Muscle of leg (tissue), 3 donors: ENCODE measurements at regions not wholly inside any gene's neighbourhood (a gene's known extent, or its start where the extent isn't known, plus 50 kb on each side); places are given as distances from the start of the nearest gene placed in this dataset.

Source experiments
- DNase-seq: peaks from one replicate; pipeline ENCODE4 v3.0.0; 2013
- H3K27ac ChIP-seq: one replicate; pipeline ENCODE4 v1.5.1; 2013; ENCODE audit warnings: mild to moderate bottlenecking, low read length, control low read depth
- H3K27me3 ChIP-seq: one replicate; pipeline ENCODE4 v1.6.1; 2013; ENCODE audit warnings: low read length; ENCODE audit not compliant: control insufficient read depth, insufficient read depth
- H3K36me3 ChIP-seq: one replicate; pipeline ENCODE4 v1.6.1; 2013; ENCODE audit warnings: low read length; ENCODE audit not compliant: control insufficient read depth, insufficient read depth
- H3K4me1 ChIP-seq: one replicate; pipeline ENCODE4 v1.6.1; 2013; ENCODE audit warnings: low read length; ENCODE audit not compliant: control insufficient read depth, insufficient read depth
- H3K4me3 ChIP-seq: one replicate; pipeline ENCODE4 v1.5.1; 2013; ENCODE audit warnings: low read length, control low read depth
- H3K9me3 ChIP-seq: replicated peaks from 2 replicates; pipeline ENCODE4 v1.6.1; 2013; ENCODE audit warnings: low read depth, low read length; ENCODE audit not compliant: control insufficient read depth
- WGBS: methylation state at CpG from one replicate; pipeline ENCODE4 v1.1.5; 2013; ENCODE audit warnings: missing lambda C conversion rate; ENCODE audit not compliant: insufficient coverage; 5-methylcytosine and 5-hydroxymethylcytosine counted together

DNA sequence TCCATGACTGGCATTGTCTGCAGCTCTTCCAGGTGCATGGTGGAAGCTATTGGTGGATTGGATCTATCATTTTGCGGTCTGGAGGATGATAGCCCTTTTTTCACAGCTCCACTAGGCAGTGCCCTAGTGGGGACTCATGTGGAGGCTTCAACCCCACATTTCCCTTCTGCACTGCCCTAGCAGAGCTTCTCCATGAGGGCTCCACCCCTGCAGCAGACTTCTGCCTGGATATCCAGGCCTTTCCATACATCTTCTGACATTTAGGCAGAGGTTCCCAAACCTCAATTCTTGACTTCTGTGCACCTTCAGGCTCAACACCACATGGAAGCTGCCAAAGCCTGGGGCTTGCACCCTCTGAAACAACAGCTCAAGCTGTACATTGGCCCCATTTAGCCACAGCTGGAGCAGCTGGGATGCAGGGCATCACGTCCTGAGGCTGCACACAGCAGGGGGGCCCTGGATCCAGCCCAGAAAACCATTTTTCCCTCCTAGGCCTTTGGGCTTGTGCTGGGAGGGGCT, 800.2 kb upstream of the MIR17HG start:
- Histone ChIP-seq H3K9me3 (peaks cover 15% of the 10 kb centered on the region), H3K4me1 (no peaks in the 10 kb centered on the region), H3K27ac (no peak overlapping the region), H3K27me3 (no peaks in the 10 kb centered on the region), H3K4me3 (no peak overlapping the region), H3K36me3 (no peaks in the 10 kb centered on the region)
- 25% methylated on average over 1 of the region's 2 CpGs for WGBS
- no peak for DNase-seq

DNA sequence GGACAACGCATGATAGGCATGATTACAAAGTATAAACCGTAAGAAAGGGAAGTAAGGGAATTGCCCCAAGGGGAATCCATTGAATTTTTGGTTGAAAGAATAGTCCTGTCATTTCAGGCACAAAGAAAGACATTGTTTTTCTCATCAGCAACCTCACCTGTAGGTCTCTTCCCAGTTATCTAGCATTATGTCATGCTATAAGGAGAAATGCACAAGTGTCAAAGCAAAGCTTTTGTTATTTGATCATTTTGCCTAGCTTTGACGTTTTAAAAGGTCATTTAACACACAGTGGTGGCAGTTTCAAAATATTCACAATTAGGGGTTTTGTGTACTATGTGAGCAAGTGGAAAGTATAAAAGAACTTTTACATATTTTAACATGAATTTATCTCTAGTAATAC, 796.2 kb upstream of the MIR17HG start:
- Histone ChIP-seq H3K9me3 (peaks cover 12% of the 10 kb centered on the region), H3K4me1 (no peaks in the 10 kb centered on the region), H3K36me3 (no peaks in the 10 kb centered on the region), H3K27ac (no peak overlapping the region), H3K27me3 (no peaks in the 10 kb centered on the region), H3K4me3 (no peak overlapping the region)
- WGBS, result no CpG with 5 or more reads among the region's 3 CpGs
- DNase-seq, result no peak

DNA sequence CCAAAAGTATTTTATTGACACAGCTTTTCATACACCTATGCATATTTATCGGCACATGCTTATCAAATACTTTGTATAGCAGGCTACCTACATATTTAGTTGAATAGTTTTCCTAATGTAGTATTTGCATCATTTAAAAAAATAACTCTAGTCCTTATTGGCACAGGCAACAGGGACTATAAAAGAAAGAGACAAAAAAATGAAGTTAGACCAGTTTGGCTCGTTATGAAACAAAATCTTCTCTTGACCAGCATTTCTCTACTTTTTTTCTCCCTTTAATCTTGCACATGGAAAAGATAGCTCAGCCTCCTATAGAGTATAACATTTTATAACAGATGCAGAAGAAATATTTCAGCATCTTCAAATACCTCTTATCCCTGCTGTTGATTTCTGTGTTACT, 794.8 kb upstream of the MIR17HG start:
- Histone ChIP-seq H3K27ac (no peak overlapping the region), H3K4me1 (no peaks in the 10 kb centered on the region), H3K4me3 (no peak overlapping the region), H3K9me3 (peaks cover 3% of the 10 kb centered on the region), H3K27me3 (no peaks in the 10 kb centered on the region), H3K36me3 (no peaks in the 10 kb centered on the region)
- WGBS, result no CpG with 5 or more reads among the region's 2 CpGs
- no peak for DNase-seq

GRCh38 chr13:90553159-90553558, 794.3 kb upstream of the MIR17HG start:
- no peak overlapping the region for H3K27ac ChIP-seq
- WGBS, result no CpG with 5 or more reads among the region's 3 CpGs
- no peaks in the 10 kb centered on the region for H3K9me3 ChIP-seq
- no peaks in the 10 kb centered on the region for H3K27me3 ChIP-seq
- H3K36me3 ChIP-seq, result no peaks in the 10 kb centered on the region
- no peak overlapping the region for H3K4me3 ChIP-seq
- H3K4me1 ChIP-seq, result no peaks in the 10 kb centered on the region
- DNase-seq, result no peak

DNA sequence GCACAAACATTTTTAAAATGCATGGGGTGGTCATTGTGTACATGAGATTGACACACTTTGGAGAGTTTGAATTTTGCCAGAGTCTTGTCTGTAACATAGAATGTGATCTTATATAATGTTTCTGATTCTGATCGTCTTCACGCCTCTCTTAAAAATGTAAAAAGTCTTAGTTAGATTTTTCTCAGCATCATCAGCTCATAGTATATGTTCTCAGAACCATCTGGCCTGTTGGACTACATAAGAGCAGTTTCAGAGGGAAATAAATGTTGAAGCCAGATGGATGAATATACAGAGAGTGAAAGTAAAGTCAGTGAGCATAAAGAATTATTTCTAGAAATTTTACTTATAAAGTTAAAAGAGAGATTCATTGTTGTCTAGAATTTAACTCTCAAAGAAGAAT, 789.9 kb upstream of the MIR17HG start:
- peak; percentile 27 for DNase-seq
- H3K36me3 ChIP-seq, result no peaks in the 10 kb centered on the region

DNA sequence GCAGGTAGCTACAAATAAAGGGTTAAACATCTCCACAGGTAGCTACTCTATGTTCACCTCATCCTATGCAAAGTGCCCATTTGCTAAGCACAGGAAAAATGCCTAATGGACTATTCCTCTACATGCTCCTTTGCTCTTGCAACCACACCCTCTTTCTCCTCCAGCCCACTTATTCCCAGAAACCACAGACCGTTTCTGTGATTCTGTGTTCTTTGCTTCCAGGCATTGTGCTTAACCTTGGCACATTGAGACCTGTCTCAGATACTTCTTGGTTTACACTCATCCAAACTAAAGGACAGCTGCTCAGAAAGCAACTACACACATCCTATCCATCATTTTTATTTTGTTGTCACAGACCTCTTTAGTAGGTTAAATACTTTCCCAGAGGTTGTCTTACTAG, 785.0 kb upstream of the MIR17HG start:
- no peaks in the 10 kb centered on the region for H3K4me1 ChIP-seq
- WGBS, result 22% methylated on average over 1 of the region's 1 CpG
- no peaks in the 10 kb centered on the region for H3K36me3 ChIP-seq
- H3K27ac ChIP-seq, result no peak overlapping the region
- no peak overlapping the region for H3K4me3 ChIP-seq
- no peaks in the 10 kb centered on the region for H3K27me3 ChIP-seq
- H3K9me3 ChIP-seq, result no peaks in the 10 kb centered on the region
- DNase-seq, result no peak

More for the DNA sequence above, 789.9 kb upstream of the MIR17HG start:
- Histone ChIP-seq H3K27me3 (no peaks in the 10 kb centered on the region), H3K4me3 (no peak overlapping the region), H3K9me3 (no peaks in the 10 kb centered on the region), H3K4me1 (no peaks in the 10 kb centered on the region), H3K27ac (no peak overlapping the region)
- WGBS, result no CpG with 5 or more reads among the region's 2 CpGs

DNA sequence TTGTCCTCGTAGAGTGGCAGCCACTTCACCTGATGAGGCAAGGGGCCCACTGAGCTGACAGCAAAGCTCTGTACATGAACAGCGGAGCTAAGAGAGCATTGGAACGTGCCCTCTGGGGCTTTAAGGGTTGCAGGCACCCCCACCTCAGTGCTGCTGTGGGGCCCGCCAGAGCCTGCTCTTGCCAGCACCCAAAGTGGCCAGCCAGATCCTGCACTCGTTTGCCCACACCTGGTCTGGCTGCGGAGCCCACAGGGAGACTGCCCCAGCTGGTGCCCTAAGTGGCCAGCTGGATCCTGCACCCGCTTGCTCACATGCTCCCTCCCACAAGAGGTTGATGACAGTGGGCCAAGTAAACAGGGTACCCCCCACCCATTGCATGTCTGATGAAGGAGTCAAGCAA, 783.4 kb upstream of the MIR17HG start:
- DNase-seq, result no peak
- H3K4me1 ChIP-seq, result no peaks in the 10 kb centered on the region
- no peak overlapping the region for H3K4me3 ChIP-seq
- H3K9me3 ChIP-seq, result no peaks in the 10 kb centered on the region
- WGBS, result 90% methylated on average over 4 of the region's 7 CpGs
- H3K27ac ChIP-seq, result no peak overlapping the region
- H3K27me3 ChIP-seq, result no peaks in the 10 kb centered on the region
- H3K36me3 ChIP-seq, result no peaks in the 10 kb centered on the region

GRCh38 chr13:90564566-90564965, 782.9 kb upstream of the MIR17HG start:
- no peak overlapping the region for H3K4me3 ChIP-seq
- no peaks in the 10 kb centered on the region for H3K27me3 ChIP-seq
- H3K4me1 ChIP-seq, result no peaks in the 10 kb centered on the region
- no peaks in the 10 kb centered on the region for H3K9me3 ChIP-seq
- H3K27ac ChIP-seq, result no peak overlapping the region
- no CpG with 5 or more reads among the region's 1 CpG for WGBS
- DNase-seq, result no peak
- H3K36me3 ChIP-seq, result no peaks in the 10 kb centered on the region

GRCh38 chr13:90565985-90566713, 781.3 kb upstream of the MIR17HG start:
- no peaks in the 10 kb centered on the region for H3K36me3 ChIP-seq
- H3K27me3 ChIP-seq, result no peaks in the 10 kb centered on the region
- H3K4me1 ChIP-seq, result no peaks in the 10 kb centered on the region
- no peak overlapping the region for H3K27ac ChIP-seq
- no peaks in the 10 kb centered on the region for H3K9me3 ChIP-seq
- H3K4me3 ChIP-seq, result no peak overlapping the region
- no CpG with 5 or more reads among the region's 3 CpGs for WGBS
- no peak for DNase-seq

GRCh38 chr13:90568165-90568564, 779.3 kb upstream of the MIR17HG start:
- H3K36me3 ChIP-seq, result no peaks in the 10 kb centered on the region
- H3K4me3 ChIP-seq, result no peak overlapping the region
- H3K27ac ChIP-seq, result no peak overlapping the region
- no peaks in the 10 kb centered on the region for H3K4me1 ChIP-seq
- H3K9me3 ChIP-seq, result no peaks in the 10 kb centered on the region
- no peak for DNase-seq
- no peaks in the 10 kb centered on the region for H3K27me3 ChIP-seq

DNA sequence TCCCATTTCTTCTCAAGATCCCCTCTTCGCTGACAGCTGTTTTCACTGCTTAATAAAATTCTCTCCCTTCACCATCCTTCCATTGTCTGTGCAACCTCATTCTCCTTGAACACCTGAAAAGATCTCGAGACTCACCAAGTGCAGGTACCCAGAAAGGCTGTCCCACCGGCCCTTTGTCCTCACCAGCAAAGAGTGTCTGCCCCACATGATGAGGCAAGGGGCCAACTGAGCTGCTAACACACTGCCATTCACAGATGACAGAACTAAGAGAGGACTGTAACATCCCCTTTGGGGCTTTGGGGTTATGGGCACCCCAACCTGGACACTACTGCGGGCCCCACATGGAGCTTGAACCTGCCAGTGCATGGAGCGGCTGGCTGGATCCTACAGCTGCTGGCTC, 771.4 kb upstream of the MIR17HG start:
- Histone ChIP-seq H3K36me3 (no peaks in the 10 kb centered on the region), H3K27me3 (no peaks in the 10 kb centered on the region), H3K27ac (no peak overlapping the region), H3K9me3 (no peaks in the 10 kb centered on the region), H3K4me3 (no peak overlapping the region), H3K4me1 (no peaks in the 10 kb centered on the region)
- DNase-seq, result no peak
- WGBS, result 100% methylated on average over 4 of the region's 5 CpGs
